ENCODE measurements at regions not wholly inside any gene's neighbourhood (a gene's known extent, or its start where the extent isn't known, plus 50 kb on each side); places are given as distances from the start of the nearest gene placed in this dataset.

DNA sequence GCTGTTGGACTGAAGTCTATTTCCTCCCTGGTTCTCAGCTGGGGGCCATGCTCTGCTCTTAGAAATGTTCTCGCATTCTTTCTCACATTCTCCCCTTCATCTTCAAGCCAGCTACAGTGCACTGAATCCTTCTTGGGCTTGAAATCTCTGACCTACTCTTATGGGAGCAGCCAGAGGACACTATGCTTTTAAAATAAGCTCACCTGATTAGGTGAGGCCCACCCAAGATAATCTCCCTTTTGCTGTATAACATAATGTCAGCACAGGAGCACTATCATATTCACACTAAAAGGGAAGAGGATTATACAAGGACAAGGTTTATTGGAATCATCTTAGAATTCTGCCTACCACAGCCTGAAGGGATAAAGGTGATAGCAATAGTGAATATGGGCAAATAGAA is 146.3 kb downstream of the ZNF674 start:
- no peak for TF ChIP-seq EZH2 (IDR thresholded peaks at IDR 0.05)
- no peak for TF ChIP-seq CTCF (IDR thresholded peaks at IDR 0.05)
- no peak for TF ChIP-seq EZH2phosphoT487 (IDR thresholded peaks at IDR 0.05)

Measured in neural progenitor cell (in vitro differentiated cells).